HG02852 (cell line): ENCODE measurements at regions not wholly inside any gene's neighbourhood (a gene's known extent, or its start where the extent isn't known, plus 50 kb on each side); places are given as distances from the start of the nearest gene placed in this dataset.
"Not testable (repeated sequence)": the region's sequence is repeated elsewhere in the genome, so short reads cannot be mapped to it uniquely, and the experiment has no call there.

Experiments used
- ATAC-seq: cut with Tn5 transposase; IDR thresholded peaks from one replicate; pipeline ENCODE4 v1.9.1; 2021; ENCODE audit warnings: mild to moderate bottlenecking, moderate library complexity; ENCODE audit not compliant: unreplicated experiment

GRCh38 chr4:72205298-72205697 lies 173.5 kb downstream of the NPFFR2 start:
- ATAC-seq: no peak

GRCh38 chr4:72205831-72206230 lies 174.0 kb downstream of the NPFFR2 start:
- ATAC-seq: no peak

GRCh38 chr4:72207196-72207595 lies 175.4 kb downstream of the NPFFR2 start:
- ATAC-seq: no peak

GRCh38 chr4:72208421-72209075 lies 176.7 kb downstream of the NPFFR2 start:
- ATAC-seq: no peak

GRCh38 chr4:72209600-72209999 lies 177.8 kb downstream of the NPFFR2 start:
- ATAC-seq: peak; percentile 47

GRCh38 chr4:72213763-72214162 lies 182.0 kb downstream of the NPFFR2 start:
- not testable (repeated sequence) for ATAC-seq

GRCh38 chr4:72215198-72215597 lies 183.4 kb downstream of the NPFFR2 start:
- no peak for ATAC-seq

- ATAC-seq: no peak
Measured at GRCh38 chr4:72216539-72217277, 184.9 kb downstream of the NPFFR2 start.

GRCh38 chr4:72218953-72219352 lies 187.2 kb downstream of the NPFFR2 start:
- ATAC-seq: no peak
